K562 (cell line): ENCODE measurements at regions not wholly inside any gene's neighbourhood (a gene's known extent, or its start where the extent isn't known, plus 50 kb on each side); places are given as distances from the start of the nearest gene placed in this dataset.

Experiments used
- EP300 ChIP-seq: IDR thresholded peaks from 2 replicates; pipeline ENCODE4 v1.6.1; 2012; ENCODE audit warnings: low read length, improper control_type of control experiment
- ZBTB43 ChIP-seq: sonication (generic); formaldehyde crosslinking; IDR thresholded peaks from 2 replicates; pipeline ENCODE4 v1.8.0; 2023; ENCODE audit warnings: mild to moderate bottlenecking, missing genetic modification reagents
- TF ChIP-seq, protein P1 (sequence below): fragments of 450-650 bp; IDR thresholded peaks from 2 replicates; pipeline ENCODE4 v1.7.1; 2018; ENCODE audit warnings: mild to moderate bottlenecking, low read depth; ENCODE audit not compliant: partially characterized antibody

GRCh38 chr3:31367518-31367917, 165.2 kb upstream of the STT3B start:
- TF ChIP-seq, protein P1, sequence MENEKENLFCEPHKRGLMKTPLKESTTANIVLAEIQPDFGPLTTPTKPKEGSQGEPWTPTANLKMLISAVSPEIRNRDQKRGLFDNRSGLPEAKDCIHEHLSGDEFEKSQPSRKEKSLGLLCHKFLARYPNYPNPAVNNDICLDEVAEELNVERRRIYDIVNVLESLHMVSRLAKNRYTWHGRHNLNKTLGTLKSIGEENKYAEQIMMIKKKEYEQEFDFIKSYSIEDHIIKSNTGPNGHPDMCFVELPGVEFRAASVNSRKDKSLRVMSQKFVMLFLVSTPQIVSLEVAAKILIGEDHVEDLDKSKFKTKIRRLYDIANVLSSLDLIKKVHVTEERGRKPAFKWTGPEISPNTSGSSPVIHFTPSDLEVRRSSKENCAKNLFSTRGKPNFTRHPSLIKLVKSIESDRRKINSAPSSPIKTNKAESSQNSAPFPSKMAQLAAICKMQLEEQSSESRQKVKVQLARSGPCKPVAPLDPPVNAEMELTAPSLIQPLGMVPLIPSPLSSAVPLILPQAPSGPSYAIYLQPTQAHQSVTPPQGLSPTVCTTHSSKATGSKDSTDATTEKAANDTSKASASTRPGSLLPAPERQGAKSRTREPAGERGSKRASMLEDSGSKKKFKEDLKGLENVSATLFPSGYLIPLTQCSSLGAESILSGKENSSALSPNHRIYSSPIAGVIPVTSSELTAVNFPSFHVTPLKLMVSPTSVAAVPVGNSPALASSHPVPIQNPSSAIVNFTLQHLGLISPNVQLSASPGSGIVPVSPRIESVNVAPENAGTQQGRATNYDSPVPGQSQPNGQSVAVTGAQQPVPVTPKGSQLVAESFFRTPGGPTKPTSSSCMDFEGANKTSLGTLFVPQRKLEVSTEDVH = no peak
- no peak for TF ChIP-seq ZBTB43
- no peak for TF ChIP-seq EP300
